GM21423 (cell line): ENCODE measurements at regions not wholly inside any gene's neighbourhood (a gene's known extent, or its start where the extent isn't known, plus 50 kb on each side); places are given as distances from the start of the nearest gene placed in this dataset.

Source experiments
- ATAC-seq: cut with Tn5 transposase; IDR thresholded peaks from one replicate; pipeline ENCODE4 v1.9.1; 2021; ENCODE audit warnings: mild to moderate bottlenecking, moderate library complexity; ENCODE audit not compliant: unreplicated experiment

DNA sequence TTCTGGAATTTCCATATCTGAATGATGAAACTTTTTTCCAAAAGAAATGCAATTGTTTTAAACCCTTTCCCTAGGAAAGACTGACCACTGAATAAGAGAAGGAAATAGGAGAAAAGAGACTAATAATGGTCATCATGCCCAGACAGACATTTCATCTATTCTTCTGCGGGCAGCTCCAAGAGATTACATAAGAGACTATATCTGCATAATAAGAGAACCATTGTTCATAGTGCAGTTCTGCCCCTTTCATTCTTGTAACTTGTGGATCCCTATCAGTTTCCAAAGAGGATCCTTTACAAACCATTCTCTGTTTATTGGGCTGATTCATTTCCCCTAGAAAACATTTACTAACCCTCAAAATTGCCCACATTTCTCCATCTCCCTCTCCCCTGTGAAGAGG lies 197.8 kb downstream of the FSCB start:
- no peak for ATAC-seq

DNA sequence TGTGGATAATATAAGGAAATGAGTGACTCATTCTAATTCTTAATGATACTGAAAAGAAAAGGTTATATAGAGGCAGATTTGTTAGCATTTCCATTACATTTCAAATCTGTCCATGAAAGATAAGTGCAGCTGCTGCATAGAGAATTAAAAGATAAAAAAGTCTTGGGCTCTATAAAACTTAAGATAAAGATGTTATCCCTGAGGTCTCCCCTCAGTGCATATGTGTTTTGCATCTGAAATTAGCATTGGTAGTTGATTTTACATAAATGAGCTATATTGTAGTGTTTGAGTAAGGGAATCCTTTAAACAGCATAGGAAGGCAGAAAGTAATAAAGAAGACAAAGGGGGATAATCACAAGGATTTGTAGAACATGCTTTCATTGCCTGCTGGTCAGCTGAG lies 206.2 kb downstream of the FSCB start:
- no peak for ATAC-seq

DNA sequence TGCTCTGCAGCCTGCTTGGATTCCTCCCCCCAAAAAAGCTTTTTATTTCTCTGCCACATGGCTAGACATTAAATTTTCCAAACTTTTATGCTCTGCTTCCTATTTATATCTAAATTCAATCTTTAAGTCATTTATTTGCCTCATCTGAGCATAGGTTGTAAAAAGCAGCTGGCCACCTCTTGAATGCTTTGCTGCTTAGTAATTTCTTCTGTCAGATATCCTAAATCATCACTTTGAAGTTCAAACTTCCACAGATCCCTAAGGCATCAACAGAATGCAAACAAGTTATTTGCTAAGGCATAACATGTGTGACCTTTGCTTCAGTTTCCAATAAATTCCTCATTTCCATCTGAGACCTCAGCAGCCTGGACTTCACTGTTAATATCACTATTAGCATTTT lies 209.6 kb downstream of the FSCB start:
- ATAC-seq, result no peak

DNA sequence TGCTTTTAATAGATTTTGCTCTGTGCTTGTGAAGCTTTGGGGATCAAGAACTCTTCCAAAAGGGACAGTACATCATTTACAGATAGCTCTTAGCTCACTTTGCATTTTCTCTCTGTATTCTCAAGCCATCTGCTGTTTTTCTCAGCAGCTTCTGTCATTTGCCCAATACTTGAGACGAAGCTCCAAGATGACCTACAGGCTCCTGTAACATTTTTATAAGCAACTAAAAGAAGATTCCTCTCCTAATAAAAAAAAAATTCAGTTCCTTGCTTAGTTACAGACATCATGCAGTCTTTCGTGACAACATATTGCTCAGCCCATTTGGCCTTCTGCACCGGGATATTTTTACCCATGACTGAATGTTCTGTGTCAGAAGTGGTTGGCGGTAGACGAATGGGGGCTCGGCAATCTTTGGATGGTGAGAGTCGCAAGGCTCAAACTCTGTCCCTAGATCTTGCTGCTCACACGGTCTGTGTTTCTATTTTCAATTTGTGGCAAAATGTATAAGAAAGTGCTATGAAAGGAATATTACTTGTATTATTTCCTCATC lies 215.6 kb downstream of the FSCB start:
- no peak for ATAC-seq

DNA sequence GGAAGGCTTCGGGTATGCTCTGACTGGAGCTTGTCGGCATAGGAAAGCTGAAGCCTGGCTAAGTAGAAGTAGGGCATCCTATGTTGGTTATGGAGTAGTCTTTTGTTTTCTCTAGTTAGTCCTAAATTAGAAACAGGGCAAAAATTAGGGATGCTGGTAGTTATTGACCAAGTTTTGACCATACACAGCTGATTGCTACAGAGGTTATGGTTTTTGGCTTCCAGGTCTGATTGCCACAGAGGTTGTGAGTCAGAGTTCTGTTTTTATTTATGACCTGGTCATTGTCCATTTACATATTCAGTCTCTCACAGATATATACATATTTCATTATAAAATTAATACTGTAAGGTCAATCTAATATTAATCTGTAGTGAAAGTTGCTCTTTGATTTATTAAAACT lies 219.2 kb downstream of the FSCB start:
- ATAC-seq, result no peak

- no peak for ATAC-seq
These were observed 220.9 kb downstream of the FSCB start for GRCh38 chr14:44286201-44286600.

GRCh38 chr14:44283836-44284235 lies 223.2 kb downstream of the FSCB start:
- ATAC-seq, result no peak

DNA sequence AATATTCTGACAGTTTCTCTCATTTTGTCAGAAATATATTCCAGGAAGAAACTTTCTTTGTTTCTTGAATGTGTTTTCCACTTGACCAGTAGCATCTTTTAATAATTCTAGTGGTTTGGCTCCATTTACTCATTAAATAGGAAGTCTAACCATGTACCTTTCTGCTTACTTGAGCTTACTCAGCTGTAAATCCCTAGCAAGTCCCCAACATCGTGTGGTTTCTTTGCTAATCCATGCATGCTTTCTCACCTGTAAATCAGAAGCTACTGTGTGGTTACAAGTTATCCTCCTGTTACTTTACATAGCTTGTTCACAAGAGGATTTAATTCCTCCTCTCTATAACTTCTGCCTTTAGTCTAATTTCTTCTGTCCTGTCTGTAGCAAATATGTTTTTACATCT lies 227.7 kb downstream of the FSCB start:
- peak; percentile 90 for ATAC-seq

DNA sequence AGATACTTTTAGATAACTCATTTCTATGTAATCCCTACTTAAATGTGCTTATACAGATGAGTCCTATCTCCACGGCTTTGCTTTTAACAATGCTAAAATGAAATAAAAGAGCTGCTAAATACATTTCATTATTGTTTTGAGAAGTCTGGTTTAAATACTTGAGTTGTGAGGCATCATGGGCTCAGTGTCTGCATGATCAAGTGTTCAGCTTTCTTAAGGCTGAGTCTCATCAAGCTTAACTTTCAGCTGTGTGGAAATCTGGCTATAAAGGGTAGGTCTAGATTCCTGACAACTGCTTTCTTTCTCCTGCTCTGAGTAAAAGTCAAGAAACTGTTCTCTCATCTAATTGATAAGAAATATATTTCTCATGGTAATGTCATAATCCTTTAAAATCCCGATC lies 235.4 kb downstream of the FSCB start:
- no peak for ATAC-seq

- no peak for ATAC-seq
These were observed 236.1 kb downstream of the FSCB start for GRCh38 chr14:44271006-44271405.

DNA sequence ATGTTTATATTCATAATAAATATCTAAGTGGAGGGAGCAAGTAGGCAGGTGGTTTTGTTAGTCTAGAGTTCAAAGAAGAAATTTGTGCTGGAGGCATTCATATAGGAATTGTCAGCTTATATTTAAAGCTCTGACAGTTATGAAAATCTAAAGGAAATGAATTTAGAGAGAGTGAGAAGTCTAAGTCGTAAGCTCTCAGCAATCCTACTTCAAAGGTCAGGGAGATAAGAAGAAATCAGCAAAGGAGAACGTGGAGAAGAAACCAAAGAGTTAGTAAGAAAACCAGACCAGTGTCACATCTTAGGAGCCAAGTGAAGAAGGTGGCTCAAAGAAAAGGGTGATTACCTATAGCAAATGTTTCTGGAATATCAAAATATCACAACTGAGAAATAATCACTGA lies 241.8 kb downstream of the FSCB start:
- ATAC-seq, result no peak

GRCh38 chr14:44215660-44216059 lies 291.4 kb downstream of the FSCB start:
- ATAC-seq, result no peak

GRCh38 chr14:44211718-44212117 lies 295.4 kb downstream of the FSCB start:
- peak; percentile 72 for ATAC-seq

DNA sequence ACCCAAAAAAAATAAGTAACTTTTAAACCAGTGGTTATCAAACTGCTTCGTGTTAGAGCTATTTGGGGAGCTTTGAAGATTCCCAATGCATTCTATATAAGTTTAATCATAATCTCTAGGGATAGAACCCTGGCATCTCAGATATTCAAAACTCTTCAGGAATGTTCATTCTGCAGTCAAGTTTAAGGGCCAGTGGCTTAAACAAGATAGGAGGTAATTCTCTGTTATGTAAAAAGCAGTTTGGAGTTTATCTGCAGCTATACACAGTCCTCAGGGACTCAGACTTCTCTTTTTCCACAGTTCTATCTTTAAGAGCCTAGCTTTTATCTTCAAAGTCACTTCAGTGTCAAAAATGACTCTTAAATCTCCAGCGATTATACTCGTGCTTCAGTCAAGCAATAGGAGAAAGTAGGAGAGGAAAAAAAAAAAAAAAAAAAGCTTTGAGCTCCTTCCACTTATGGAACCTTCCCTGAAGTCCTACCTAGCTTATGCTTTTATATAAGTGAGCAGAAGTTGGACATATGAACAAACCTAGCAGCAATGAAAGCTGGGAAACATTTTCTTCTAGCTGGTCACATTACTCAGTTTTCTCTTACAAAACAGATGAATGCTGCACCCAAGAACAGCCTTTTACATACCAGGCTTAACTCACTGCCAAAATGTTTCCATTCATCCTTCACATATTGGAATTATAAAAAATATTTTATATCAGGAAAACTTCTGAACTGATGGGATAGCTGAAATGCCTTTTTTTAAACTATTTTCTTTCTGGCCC lies 302.8 kb downstream of the FSCB start:
- no peak for ATAC-seq

- no peak for ATAC-seq
These were observed 326.1 kb downstream of the FSCB start for GRCh38 chr14:44180975-44181374.

DNA sequence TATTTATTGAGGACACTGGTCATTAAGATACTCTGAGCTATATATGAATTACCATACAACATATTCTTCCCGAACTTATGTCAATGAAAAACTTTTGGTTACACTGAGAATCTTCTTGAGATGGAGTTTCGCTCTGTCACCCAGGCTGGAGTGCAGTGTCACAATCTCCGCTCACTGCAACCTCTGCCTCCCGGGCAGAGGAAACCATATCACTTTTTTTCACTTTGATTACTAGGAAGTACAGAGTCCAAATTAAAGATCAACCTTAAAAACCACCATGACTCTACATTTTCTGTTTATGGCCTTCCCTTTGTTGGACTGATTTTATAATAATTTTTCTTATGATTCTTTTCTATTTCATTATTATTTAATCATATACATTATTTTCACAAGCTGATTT lies 336.5 kb downstream of the FSCB start:
- ATAC-seq, result no peak

- no peak for ATAC-seq
These were observed 337.0 kb downstream of the FSCB start for GRCh38 chr14:44170101-44170500.

GRCh38 chr14:44168566-44168965 lies 338.5 kb downstream of the FSCB start:
- ATAC-seq, result no peak

GRCh38 chr14:44166611-44167010 lies 340.5 kb downstream of the FSCB start:
- no peak for ATAC-seq

GRCh38 chr14:44165936-44166335 lies 341.1 kb downstream of the FSCB start:
- ATAC-seq, result no peak

- ATAC-seq, result no peak
These were observed 341.8 kb downstream of the FSCB start for GRCh38 chr14:44165286-44165685.

GRCh38 chr14:44163946-44164345 lies 343.1 kb downstream of the FSCB start:
- no peak for ATAC-seq

GRCh38 chr14:44162197-44162596 lies 344.9 kb downstream of the FSCB start:
- ATAC-seq, result no peak
